GM18505 (cell line): ENCODE measurements at regions not wholly inside any gene's neighbourhood (a gene's known extent, or its start where the extent isn't known, plus 50 kb on each side); places are given as distances from the start of the nearest gene placed in this dataset.

Experiments
- ATAC-seq: cut with Tn5 transposase; IDR thresholded peaks from one replicate; pipeline ENCODE4 v1.9.1; 2021; ENCODE audit not compliant: unreplicated experiment
- POLR2A ChIP-seq: IDR thresholded peaks from 4 replicates; pipeline ENCODE4 v1.6.1; 2011; ENCODE audit warnings: borderline replicate concordance; ENCODE audit not compliant: insufficient read depth, insufficient read length; ENCODE audit errors: extremely low read depth

GRCh38 chr7:81333536-81333935 lies 414.7 kb upstream of the SEMA3C start:
- ATAC-seq = no peak
- no peak for TF ChIP-seq POLR2A

GRCh38 chr7:81333004-81333403 lies 414.2 kb upstream of the SEMA3C start:
- TF ChIP-seq POLR2A = no peak
- no peak for ATAC-seq

GRCh38 chr7:81331061-81332018 lies 412.5 kb upstream of the SEMA3C start:
- no peak for TF ChIP-seq POLR2A
- no peak for ATAC-seq

- no peak for TF ChIP-seq POLR2A
- ATAC-seq = no peak
Observed at GRCh38 chr7:81330108-81330507, 411.3 kb upstream of the SEMA3C start.

- no peak for ATAC-seq
- no peak for TF ChIP-seq POLR2A
Observed at GRCh38 chr7:81327468-81328266, 408.8 kb upstream of the SEMA3C start.

- TF ChIP-seq POLR2A = no peak
Observed at GRCh38 chr7:81321949-81322348, 403.1 kb upstream of the SEMA3C start.

GRCh38 chr7:81317741-81318140 lies 398.9 kb upstream of the SEMA3C start:
- no peak for TF ChIP-seq POLR2A
- ATAC-seq = no peak

More at GRCh38 chr7:81321949-81322348, 403.1 kb upstream of the SEMA3C start:
- no peak for ATAC-seq

GRCh38 chr7:81308643-81309322 lies 389.9 kb upstream of the SEMA3C start:
- no peak for ATAC-seq
- TF ChIP-seq POLR2A = no peak

- no peak for ATAC-seq
- TF ChIP-seq POLR2A = no peak
Observed at GRCh38 chr7:81301815-81302214, 383.0 kb upstream of the SEMA3C start.

- ATAC-seq = no peak
Observed at GRCh38 chr7:81300753-81301152, 381.9 kb upstream of the SEMA3C start.

GRCh38 chr7:81299711-81300110 lies 380.9 kb upstream of the SEMA3C start:
- no peak for TF ChIP-seq POLR2A
- no peak for ATAC-seq

More at GRCh38 chr7:81300753-81301152, 381.9 kb upstream of the SEMA3C start:
- no peak for TF ChIP-seq POLR2A

- TF ChIP-seq POLR2A = no peak
- no peak for ATAC-seq
Observed at GRCh38 chr7:81298951-81299666, 380.3 kb upstream of the SEMA3C start.
